ENCODE measurements at regions not wholly inside any gene's neighbourhood (a gene's known extent, or its start where the extent isn't known, plus 50 kb on each side); places are given as distances from the start of the nearest gene placed in this dataset.

DNA sequence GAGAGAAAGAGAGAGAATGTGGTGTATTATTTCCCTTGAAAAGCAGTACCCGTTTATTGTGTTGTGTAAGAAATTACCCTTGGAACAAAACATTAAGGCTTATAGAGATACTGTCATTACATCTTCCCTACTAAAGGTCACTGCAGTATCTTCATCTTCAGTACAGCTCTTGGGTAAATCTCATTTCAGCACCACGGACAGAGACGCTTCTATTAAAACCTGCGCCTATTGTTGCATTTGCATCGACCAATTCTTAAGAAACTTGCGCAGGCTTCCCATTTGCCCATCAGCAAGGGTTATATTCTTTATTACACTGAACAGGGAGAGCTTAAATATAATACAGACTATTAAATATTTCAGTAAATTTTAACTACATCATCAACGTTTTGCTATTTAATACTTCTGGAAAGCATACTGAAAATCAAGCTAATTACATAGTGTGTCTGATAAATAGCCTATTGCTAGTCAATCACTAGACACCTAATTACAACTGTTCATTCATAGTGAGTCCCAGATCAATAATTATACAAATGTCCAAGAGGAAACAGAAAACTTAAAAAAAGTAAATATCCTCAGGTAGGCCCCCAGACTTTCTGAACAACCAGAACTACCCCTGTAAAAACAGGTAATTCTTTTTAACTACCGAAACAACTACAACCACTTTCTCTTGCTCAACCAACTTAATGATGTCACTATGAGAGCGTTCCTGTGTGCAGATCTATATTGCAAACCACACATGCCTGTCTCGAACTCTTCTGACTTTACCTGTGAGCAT is 350.6 kb downstream of the LIG4 start:
- H3K27ac ChIP-seq (ENCODE audit: low read depth, low read length, poor library complexity, severe bottlenecking): no peak overlapping the region
- peaks cover 28% of the 10 kb centered on the region for H3K27me3 ChIP-seq (replicated peaks; ENCODE audit: insufficient read depth, low read depth, low read length, poor library complexity)
- no peaks in the 10 kb centered on the region for H3K9me3 ChIP-seq (ENCODE audit: low read depth, low read length, poor library complexity, severe bottlenecking)
- H3K4me3 ChIP-seq (ENCODE audit: low read depth, low read length, poor library complexity, severe bottlenecking): no peak overlapping the region
- ChIA-PET CTCF (no interaction called here), POLR2A (ENCODE audit: low non-redundant PET) (no interaction called here)
- no peak for TF ChIP-seq EZH2 (IDR thresholded peaks at IDR 0.05; ENCODE audit: borderline replicate concordance, low read depth, low read length, poor library complexity, severe bottlenecking)
- TF ChIP-seq, protein P1, sequence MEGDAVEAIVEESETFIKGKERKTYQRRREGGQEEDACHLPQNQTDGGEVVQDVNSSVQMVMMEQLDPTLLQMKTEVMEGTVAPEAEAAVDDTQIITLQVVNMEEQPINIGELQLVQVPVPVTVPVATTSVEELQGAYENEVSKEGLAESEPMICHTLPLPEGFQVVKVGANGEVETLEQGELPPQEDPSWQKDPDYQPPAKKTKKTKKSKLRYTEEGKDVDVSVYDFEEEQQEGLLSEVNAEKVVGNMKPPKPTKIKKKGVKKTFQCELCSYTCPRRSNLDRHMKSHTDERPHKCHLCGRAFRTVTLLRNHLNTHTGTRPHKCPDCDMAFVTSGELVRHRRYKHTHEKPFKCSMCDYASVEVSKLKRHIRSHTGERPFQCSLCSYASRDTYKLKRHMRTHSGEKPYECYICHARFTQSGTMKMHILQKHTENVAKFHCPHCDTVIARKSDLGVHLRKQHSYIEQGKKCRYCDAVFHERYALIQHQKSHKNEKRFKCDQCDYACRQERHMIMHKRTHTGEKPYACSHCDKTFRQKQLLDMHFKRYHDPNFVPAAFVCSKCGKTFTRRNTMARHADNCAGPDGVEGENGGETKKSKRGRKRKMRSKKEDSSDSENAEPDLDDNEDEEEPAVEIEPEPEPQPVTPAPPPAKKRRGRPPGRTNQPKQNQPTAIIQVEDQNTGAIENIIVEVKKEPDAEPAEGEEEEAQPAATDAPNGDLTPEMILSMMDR (conservative IDR thresholded peaks at IDR 0.05; ENCODE audit: low read depth, low read length): no peak
- intact Hi-C loops (cut with micrococcal nuclease; ENCODE audit: unreplicated experiment): loop anchor here (2.0 to 10.0 kb wide), 3 partner anchors 212 to 492 kb away; no protein-coding TSS in a partner anchor
- no TSS peak for BruUV-seq (replicated peaks)
- no peaks in the 10 kb centered on the region for H3K36me3 ChIP-seq (ENCODE audit: insufficient read depth, low read length, poor library complexity, severe bottlenecking)
- DNase-seq (ENCODE audit: low spot score): peak; percentile 80
- peaks cover 4% of the 10 kb centered on the region for H3K4me1 ChIP-seq (ENCODE audit: insufficient read depth, low read length, poor library complexity, severe bottlenecking)

DNA sequence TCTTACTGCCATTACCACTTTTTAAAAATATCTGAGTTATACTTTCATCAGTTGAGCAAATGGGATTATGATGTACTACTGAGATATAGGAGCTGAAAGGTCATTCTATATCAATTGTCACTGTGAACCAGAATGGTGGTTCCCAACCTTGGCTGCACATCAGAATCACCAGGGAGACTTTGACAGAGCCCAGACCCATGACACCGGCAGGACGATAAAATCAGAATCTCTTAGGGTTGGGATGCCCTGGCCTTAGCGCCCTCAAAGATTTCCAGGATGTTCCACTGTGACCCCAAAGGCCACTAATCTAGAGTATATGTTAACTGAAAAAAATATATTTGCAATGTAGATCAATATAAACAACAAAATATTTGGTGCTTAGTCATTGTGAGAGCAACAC is 355.1 kb downstream of the LIG4 start:
- peaks cover 3% of the 10 kb centered on the region for H3K27me3 ChIP-seq (replicated peaks; ENCODE audit: insufficient read depth, low read depth, low read length, poor library complexity)
- no peak overlapping the region for H3K4me3 ChIP-seq (ENCODE audit: low read depth, low read length, poor library complexity, severe bottlenecking)
- intact Hi-C loops (cut with micrococcal nuclease; ENCODE audit: unreplicated experiment): loop anchor here (10.0 kb wide), 1 partner anchor 295 kb away; no protein-coding TSS in a partner anchor
- no peaks in the 10 kb centered on the region for H3K9me3 ChIP-seq (ENCODE audit: low read depth, low read length, poor library complexity, severe bottlenecking)
- H3K27ac ChIP-seq (ENCODE audit: low read depth, low read length, poor library complexity, severe bottlenecking): no peak overlapping the region
- no peaks in the 10 kb centered on the region for H3K4me1 ChIP-seq (ENCODE audit: insufficient read depth, low read length, poor library complexity, severe bottlenecking)
- no TSS peak for BruUV-seq (replicated peaks)
- no peak for DNase-seq (ENCODE audit: low spot score)
- TF ChIP-seq, protein P1 (conservative IDR thresholded peaks at IDR 0.05; ENCODE audit: low read depth, low read length): no peak
- no peak for TF ChIP-seq EZH2 (IDR thresholded peaks at IDR 0.05; ENCODE audit: borderline replicate concordance, low read depth, low read length, poor library complexity, severe bottlenecking)
- no peaks in the 10 kb centered on the region for H3K36me3 ChIP-seq (ENCODE audit: insufficient read depth, low read length, poor library complexity, severe bottlenecking)
- ChIA-PET POLR2A (ENCODE audit: low non-redundant PET) (no interaction called here), CTCF (no interaction called here)

DNA sequence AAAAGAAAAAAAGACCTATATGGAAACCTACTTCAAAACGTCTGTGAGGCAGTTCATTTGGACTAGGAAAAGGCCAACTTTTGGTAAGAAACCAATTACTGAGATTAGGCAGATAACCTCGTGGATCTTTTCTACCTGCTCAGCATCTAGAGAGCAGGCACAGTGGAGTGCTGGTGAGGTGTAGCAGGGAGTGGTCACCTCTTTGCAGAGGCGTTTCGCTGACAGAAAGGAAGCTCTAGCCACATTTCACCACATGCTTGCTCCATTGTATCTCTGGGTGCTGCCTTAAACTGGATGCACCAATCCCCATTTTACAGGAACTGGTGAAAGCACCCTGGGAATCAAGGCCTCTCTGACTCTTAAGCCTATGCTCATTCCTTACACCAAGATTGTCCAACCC is 360.5 kb downstream of the LIG4 start:
- intact Hi-C loops (cut with micrococcal nuclease; ENCODE audit: unreplicated experiment): no loop called here
- DNase-seq (ENCODE audit: low spot score): no peak
- TF ChIP-seq, protein P1 (conservative IDR thresholded peaks at IDR 0.05; ENCODE audit: low read depth, low read length): no peak
- no peak for TF ChIP-seq EZH2 (IDR thresholded peaks at IDR 0.05; ENCODE audit: borderline replicate concordance, low read depth, low read length, poor library complexity, severe bottlenecking)
- H3K27ac ChIP-seq (ENCODE audit: low read depth, low read length, poor library complexity, severe bottlenecking): no peak overlapping the region
- ChIA-PET POLR2A (ENCODE audit: low non-redundant PET) (no interaction called here), CTCF (no interaction called here)
- BruUV-seq (replicated peaks): no TSS peak
- H3K27me3 ChIP-seq (replicated peaks; ENCODE audit: insufficient read depth, low read depth, low read length, poor library complexity): no peaks in the 10 kb centered on the region
- H3K36me3 ChIP-seq (ENCODE audit: insufficient read depth, low read length, poor library complexity, severe bottlenecking): no peaks in the 10 kb centered on the region
- no peak overlapping the region for H3K4me3 ChIP-seq (ENCODE audit: low read depth, low read length, poor library complexity, severe bottlenecking)
- no peaks in the 10 kb centered on the region for H3K4me1 ChIP-seq (ENCODE audit: insufficient read depth, low read length, poor library complexity, severe bottlenecking)
- no peaks in the 10 kb centered on the region for H3K9me3 ChIP-seq (ENCODE audit: low read depth, low read length, poor library complexity, severe bottlenecking)

Data from A673 (cell line).